Fibroblast of skin of scalp (primary cell): ENCODE measurements at regions not wholly inside any gene's neighbourhood (a gene's known extent, or its start where the extent isn't known, plus 50 kb on each side); places are given as distances from the start of the nearest gene placed in this dataset.
A peak's percentile ranks its signal among the peaks of the same experiment; 100 is the strongest.

ENCODE experiments used
- DNase-seq: peaks from one replicate; pipeline ENCODE4 v3.0.0-alpha.2; 2013

DNA sequence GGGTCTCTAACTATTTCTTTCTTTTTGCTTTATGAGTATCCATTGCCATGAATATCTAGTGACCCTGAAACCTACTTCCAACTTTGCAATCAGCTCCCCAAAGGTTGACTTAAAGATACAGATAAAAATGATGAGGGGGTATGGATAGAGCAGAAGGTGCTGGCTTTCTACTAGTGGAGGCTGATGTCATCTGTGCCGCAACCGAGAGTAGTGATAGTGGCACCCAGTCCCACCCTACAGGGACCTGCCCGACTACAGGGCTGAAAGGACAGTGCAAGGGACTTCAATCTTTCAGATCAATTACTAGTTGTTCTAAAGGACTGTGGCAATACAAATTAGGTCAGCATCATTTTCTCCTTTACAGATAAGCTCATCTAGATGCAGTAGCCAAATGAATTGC lies 806.0 kb downstream of the VRK1 start:
- DNase-seq = no peak

- DNase-seq = no peak
These were observed 807.5 kb downstream of the VRK1 start for GRCh38 chr14:97604731-97605130.

- no peak for DNase-seq
These were observed 821.2 kb downstream of the VRK1 start for GRCh38 chr14:97618401-97618800.

GRCh38 chr14:97618917-97619690 lies 821.9 kb downstream of the VRK1 start:
- no peak for DNase-seq

DNA sequence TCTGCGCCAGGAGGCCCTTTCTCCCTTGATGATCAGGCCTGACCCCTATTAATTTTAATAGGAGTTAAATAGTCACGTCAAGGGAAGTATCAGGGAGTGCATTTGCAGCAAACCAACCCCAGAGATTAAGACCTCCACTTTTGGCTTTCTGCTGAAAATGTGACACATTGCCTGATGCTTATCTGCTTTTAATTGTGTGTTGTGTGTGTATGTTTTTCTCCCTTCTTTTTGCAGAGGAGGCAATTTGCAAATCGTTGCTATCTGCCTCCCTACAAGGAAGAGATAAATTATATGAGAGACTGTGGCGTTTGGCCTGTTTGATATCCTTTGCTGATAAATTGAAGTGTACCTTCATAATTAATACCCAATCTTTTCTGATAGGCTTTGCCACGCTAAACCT lies 822.9 kb downstream of the VRK1 start:
- DNase-seq = no peak

DNA sequence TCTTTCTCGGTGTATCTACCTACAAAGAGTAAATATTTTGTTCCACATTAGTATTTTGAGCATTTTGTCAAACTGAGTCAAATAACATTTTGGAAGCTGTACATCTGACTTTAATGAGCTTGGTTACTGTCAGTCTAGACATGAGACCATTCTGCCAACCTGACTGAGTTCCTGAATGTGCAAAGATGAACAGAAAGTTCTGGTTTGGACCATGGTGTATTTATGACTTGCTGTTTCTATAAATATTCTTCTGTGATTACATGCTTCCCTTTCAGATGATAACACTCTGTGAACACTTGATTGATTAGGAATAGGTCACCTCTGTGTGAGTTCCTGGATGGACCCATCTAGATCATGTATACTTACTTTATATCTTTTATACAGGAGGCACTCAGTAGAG lies 827.8 kb downstream of the VRK1 start:
- no peak for DNase-seq

DNA sequence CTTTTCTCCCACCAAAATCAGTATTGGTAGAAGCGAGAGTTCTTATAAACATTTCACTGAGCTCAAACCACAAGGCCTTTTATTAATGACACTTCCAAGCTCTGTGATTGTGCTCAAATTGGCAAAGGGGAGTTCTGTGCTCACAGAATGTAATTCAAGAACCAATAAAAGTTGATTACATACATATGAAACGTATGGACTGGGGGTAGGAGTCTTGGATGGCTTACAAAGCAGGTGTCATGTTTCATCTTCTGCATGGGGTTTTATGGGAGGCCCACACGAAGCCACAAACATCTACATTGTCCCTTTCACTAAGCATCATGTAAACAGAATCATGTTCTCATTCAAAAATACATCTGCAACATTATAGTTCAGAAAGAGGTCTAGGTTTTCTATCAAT lies 828.3 kb downstream of the VRK1 start:
- DNase-seq = no peak

DNA sequence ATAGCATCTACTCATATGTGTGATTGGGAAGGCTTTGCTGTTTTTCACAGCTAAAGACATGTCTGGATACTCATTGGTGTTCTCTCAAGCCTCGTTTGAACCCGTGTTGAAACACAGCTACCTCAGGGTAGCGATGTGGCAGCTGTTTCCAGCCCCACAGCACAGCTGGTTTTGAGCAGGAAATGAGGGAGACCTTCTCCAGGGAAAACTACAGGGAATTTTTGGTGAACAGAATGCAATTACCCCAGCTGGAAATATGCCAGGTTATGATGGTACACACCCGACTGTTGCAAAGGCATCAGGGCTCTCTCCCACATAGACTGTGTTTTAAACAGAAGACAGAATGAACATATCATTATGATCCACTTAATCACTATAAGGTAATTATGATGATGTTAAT lies 828.9 kb downstream of the VRK1 start:
- no peak for DNase-seq

DNA sequence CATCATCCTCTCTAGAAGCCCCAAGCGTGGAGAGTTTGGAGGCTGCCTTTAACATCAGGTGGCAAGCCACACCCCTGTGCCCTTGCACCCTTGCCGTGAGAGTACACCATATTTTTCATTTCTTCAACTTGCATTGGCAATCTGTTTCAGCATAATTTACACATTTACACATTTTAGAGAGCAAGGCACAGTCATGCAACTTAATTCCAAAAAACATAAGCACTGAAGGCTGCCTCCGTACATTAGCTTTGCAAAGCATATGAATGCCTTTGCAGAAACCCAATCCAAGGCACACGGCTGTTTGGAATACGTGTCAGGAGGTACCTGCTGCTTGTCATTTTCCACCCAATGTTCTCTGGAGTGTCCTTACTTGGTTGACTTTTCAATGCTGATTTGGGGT lies 833.1 kb downstream of the VRK1 start:
- no peak for DNase-seq

GRCh38 chr14:97633131-97633738 lies 836.1 kb downstream of the VRK1 start:
- no peak for DNase-seq

- DNase-seq = no peak
These were observed 837.6 kb downstream of the VRK1 start for GRCh38 chr14:97634751-97635150.

- no peak for DNase-seq
These were observed 841.7 kb downstream of the VRK1 start for GRCh38 chr14:97638864-97639263.

GRCh38 chr14:97640031-97640430 lies 842.8 kb downstream of the VRK1 start:
- no peak for DNase-seq

- DNase-seq = no peak
These were observed 844.6 kb downstream of the VRK1 start for GRCh38 chr14:97641827-97642226.

DNA sequence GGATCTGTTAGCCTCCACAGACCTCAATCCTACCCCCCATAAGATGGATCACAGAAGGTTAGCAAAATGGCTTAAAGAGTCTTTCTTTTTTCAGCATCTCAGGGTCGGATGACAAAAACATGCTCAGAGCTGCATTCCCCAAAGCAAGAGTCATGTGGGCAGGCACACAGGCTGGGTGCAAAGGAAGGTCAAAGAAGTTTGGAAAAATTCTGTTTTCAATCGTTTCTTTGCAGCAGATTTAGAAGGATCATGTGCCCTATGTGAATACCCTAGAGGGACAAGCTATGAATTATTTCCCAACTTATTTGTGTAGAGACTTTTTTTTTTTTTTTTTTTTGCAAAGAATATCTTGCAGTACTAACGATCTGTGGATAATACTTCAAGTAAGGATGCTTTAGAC lies 845.4 kb downstream of the VRK1 start:
- peak; percentile 21 for DNase-seq

GRCh38 chr14:97644365-97644764 lies 847.2 kb downstream of the VRK1 start:
- no peak for DNase-seq

- DNase-seq = no peak
These were observed 852.6 kb downstream of the VRK1 start for GRCh38 chr14:97649752-97650151.

DNA sequence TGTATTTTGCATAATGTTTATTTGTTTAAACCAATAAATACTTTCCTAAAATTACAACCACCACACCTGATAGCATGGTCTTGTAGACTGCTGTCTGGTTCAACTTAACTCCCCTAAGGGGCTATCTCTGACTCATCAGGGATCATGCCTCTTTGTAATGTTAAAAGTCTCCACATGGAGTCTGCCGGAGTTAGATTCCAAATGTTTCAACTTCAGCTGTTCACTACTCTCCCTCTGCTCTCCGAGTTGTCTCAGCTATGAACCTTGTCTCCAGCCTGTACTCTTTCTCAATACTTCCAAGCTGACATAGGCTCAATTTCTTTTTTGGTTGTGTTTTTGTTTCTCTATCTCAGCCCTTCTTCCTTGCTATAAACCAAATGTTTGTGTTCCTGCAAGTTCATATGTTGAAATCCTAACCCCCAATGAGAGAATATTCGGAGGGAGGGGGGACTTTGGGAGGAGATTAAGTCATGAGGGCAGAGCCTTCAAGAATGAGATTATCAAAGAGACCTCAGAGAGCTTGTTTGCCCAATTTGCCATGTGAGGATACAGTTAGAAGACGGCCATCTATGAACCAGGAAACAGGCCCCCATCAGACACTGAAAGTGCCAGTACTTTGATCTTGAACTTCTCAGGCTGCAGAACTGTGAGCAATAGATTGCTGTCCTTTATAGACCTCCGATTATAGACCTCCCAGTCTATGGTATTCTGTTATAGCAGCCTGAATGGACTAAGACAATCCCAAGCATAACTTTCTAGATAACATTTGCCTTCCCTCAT lies 858.2 kb downstream of the VRK1 start:
- no peak for DNase-seq

DNA sequence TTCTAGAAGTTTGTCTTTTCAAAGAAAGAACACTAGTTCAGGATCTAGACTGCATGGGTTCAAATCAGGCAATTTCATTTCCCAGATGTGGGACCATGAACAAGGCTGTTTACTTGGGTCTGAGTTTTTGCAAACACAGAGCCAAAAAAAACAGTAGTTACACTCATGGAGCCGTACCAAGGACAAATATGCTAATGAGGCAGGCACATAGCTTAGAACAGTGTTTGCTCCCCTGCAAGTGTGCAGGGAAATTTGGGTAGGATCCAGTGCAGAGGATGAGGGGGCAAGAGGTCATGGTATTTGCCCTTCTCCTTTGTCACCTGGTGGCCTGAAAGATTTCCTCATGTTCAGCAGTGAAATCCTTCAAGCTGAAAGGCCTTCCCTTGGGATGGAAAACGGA lies 860.4 kb downstream of the VRK1 start:
- no peak for DNase-seq

GRCh38 chr14:97687944-97688630 lies 890.9 kb downstream of the VRK1 start:
- peak; percentile 71 for DNase-seq

DNA sequence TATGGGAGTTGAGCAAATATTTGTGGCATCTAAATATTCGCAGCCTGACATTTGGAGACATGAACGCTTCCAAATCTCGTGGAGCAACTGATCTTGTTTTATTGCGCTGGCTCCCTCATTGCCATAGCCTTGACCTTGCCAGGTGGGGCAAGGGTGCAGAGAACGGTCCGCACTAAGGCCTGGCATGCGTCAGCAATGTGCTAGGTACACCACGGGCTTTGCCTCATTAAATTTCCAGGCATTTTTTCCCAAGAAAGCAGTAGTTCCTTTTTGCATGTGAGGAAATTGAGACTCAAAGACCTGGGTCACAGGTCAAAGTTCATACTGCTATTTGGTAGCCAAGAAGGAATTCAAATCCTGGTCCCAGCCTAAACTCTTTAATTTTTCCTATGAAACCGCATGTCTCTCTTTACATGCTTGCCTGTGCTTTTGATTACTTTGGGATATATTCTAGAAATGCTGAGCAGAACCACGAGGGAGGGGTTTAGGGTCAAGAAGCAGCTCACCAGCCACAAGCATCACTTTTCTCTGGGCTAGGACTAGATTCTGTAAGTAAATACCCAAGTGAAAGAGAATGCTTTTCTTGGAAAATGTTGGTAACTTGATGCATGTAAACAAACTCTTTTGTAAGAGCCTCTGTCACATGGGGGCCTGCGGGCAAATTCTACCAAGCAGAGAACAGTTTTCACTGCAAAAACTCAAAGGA lies 891.6 kb downstream of the VRK1 start:
- DNase-seq = no peak

DNA sequence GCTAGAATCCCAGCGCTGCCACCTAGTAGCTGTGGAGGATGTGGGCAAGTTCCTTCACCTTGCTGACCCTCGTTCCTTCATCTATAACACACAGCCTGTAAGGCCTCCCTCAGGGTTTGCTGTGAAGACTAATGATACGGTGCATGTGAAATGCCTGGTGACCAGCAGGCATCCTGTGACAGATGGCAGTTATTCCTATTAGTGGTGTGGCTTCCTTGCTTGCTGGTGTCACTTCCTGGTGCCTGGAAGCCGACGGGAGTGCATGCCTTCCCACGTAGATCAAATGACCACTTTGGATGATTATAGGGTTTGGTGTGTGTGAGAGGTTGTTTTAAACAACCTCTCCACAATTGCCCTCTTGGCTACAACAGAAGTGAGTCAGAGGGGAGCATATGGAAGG lies 894.9 kb downstream of the VRK1 start:
- no peak for DNase-seq
